Stimulated activated CD8-positive, alpha-beta memory T cell treated with anti-CD3 and anti-CD28 coated beads, Interleukin-2, amount 100 ng/mL, for 48 hours (primary cell): ENCODE measurements at regions not wholly inside any gene's neighbourhood (a gene's known extent, or its start where the extent isn't known, plus 50 kb on each side); places are given as distances from the start of the nearest gene placed in this dataset.

Source experiments
- DNase-seq, 2 donors: peaks; one replicate each; pipeline ENCODE4 v3.0.0-alpha.2; 2020; ENCODE audit warnings: low read depth in 2 of 2

DNA sequence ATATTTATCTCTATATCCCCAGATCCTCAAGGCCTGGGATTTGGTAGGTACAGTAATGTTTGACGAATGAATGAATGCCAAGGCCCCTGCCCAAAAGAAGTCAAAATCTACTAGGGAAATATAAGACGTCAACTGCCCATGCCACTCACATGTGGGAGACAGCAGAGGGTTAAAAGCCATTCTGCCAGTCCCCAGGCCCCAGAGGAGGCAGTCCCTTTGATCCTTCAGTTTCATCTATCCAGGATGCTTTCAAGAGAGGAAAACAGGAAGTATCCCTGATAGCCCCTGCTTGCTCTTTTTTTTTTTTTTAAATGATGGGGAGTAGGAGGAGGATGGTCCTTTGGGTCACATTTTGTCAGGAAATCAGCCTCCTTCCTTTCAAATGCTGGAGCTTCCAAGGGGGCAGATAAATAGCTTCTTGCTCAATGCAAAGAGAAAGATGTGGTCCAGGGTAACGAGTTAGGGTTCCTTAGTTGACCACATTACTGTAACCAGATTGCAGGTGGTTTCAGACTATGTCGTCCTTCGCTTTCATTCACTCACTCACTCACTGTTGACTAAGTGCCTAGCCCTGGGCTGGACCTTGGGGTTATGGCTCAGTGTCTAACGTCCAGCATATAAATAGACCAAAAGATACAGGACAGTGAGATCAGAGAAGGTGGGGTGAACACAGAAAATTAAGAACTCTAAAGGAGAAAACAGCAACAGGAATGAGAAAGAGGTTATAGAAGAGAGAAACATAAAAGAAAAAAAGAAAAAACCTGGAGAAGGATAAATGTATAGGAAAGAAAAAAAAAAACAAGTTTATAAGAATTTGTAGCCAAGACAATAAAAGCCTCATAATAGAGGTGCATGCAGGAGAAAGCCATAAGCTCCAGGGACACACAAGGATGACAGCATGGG is 64.6 kb upstream of the PIM1 start:
- DNase-seq, result no peak

DNA sequence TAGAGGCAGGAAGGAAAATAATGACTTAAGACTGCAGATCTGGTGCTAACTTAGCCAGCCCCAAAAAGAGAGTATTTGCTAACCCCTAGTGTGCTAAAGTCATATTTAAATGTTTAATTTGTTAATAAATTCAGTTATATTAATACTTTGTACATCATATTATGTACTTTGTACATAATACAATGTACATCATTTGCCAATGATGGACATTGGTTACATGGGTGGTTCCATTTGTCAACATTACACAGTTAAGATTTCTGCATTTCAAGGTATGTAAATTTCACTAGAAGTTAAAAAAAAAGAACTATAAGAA is 63.9 kb upstream of the PIM1 start:
- no peak for DNase-seq

DNA sequence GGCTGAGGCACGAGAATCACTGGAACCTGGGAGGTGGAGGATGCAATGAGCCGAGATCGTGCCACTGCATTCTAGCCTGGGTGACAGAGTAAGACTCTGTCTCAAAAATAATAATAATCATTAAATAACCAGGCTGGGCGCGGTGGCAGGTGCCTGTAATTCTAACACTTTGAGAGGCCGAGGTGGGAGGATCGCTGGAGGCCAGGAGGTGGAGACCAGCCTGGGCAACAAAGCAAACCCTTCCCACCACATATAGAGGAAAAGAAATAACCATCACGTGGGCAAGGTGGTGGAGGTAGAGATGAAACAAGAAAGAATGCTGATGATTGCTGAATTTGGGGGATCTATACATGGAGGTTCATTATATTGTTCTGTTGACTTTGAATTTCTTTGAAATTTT is 63.4 kb upstream of the PIM1 start:
- DNase-seq, result no peak

DNA sequence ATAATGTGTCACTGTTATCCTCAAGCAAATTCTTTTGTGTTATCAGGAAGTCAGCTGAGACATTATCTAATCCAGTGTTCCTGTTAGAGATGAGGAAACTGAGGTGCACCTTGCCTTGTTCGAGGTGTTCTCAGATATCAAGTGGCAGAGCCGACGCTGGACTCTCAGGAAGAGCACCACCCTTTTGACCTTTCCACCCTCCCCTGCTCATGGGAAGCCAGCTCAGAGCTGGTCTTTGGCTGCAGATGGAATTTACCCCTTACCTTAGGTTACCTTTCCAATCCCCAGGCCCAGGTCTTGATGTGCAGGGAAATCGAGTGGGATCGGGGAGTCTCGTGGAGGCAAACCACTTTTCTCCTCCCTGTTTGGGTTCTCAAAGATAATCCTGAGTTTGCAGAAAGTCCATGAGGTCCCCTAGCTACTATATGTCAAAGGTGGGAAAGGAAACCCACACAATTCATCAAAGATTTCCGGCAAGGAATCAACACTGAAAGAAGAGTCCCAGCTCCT is 62.9 kb upstream of the PIM1 start:
- no peak for DNase-seq

DNA sequence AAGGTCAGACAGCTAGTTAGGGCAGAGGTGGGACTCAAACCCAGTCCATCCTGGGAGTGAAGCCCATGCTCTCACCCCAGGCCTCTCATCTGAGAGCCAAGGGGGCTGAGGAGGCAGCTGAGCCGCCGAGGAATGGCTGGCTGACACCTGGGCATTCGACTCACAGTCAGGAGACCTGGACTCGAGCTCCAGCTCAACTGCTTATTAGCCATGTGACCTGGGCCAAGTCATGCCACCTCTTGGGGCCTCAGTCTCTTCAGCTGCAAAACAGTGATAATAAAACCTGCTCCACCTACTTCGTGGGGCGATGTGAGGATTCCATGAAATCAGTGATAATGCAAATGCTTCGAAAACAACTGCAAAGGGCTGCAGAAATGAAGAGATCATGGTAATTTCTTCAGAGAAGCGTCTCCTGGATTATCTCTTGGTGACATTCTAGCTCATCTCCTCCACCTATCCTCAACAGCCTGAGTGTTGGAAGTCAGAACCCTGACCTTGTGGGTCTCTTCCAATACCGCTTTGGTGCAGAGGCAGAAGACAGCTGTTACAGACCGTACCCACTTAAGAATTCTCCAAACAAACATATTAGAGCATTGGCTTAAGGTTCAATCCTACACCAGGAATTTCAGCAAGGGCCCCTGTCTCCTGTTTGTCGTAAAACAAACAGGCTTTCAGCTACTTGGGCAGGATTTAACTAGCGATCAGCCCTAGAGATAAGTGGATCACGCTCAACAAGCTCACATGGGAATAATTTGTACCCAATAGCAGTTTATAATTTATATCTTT is 60.0 kb upstream of the PIM1 start:
- DNase-seq, result no peak

DNA sequence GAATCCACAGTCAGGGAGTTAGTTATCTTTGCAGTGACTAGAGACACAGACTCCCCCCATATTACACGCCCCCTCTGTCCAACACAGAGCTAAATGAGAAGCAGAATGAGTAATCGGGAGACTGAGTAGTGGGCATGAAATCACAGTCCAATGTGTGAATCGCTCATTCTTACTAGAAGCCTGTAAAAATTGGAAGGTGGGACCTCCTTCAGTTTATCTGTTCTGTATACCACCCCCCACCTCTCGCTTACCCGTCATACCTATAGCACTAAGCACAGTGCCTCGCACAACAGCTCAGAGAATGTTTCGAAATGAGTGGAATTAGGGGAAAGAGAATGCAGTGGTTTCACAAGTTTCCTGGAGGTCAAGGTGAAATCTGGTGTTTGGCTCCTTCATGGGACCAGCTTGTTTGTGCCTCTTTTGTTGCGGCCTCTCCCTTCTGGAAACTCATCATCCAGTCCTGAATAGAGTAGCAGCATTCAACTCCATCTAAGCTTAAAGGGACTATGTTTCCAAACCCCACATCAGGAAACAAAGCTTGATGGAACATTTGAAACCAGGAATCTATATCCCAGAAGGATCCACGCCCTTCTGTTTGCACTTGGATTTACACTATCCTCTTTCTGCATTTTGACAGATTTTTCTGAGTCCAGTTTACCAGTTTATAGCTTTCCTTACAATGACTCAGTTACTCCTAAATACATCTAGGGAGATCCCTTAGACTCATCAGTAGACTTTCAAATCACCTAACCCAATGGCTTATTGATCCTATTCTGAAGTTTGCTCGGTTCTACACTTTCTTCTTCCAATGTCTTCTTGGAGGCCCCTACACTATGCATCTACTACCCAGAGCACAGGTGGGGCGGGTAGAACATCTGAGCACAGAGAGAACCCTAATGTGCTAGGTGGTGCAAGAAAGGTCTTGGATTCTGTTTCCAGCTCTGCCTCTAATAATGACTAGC is 59.2 kb upstream of the PIM1 start:
- DNase-seq, result no peak

DNA sequence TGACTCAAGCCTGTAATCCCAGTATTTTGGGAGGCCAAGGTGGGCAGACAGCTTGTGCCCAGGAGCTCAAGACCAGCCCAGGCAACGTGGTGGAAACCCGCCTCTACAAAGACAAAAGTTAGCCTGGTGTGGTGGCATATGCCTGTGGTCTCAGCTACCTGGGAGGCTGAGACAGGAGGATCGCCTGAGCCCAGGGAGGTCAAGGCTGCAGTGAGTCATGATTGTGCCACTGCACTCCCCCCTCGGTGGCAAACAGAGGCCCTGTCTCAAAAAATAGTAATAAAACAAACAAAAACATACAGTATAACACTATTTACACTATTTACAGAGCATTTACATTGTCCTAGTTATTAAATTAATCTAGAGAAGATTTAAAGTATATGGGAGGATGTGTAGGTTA is 56.0 kb upstream of the PIM1 start:
- DNase-seq, result no peak

DNA sequence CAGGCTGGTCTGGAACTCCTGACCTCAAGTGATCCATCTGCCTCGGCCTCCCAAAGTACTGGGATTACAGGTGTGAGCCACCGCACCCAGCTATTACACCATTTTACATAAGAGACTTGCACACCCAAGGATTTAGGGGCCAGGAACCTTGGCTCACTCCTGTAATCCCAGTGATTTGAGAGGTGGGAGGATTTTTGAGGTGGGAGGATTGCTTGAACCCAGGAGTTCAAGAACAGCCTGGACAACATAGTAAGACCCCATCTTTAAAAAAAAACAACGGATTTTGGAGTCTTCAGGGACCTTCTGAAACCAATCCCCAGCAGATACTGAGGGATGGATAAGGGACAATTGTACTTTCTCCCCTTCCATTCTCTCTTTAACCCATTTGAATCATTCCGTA is 55.3 kb upstream of the PIM1 start:
- no peak for DNase-seq

DNA sequence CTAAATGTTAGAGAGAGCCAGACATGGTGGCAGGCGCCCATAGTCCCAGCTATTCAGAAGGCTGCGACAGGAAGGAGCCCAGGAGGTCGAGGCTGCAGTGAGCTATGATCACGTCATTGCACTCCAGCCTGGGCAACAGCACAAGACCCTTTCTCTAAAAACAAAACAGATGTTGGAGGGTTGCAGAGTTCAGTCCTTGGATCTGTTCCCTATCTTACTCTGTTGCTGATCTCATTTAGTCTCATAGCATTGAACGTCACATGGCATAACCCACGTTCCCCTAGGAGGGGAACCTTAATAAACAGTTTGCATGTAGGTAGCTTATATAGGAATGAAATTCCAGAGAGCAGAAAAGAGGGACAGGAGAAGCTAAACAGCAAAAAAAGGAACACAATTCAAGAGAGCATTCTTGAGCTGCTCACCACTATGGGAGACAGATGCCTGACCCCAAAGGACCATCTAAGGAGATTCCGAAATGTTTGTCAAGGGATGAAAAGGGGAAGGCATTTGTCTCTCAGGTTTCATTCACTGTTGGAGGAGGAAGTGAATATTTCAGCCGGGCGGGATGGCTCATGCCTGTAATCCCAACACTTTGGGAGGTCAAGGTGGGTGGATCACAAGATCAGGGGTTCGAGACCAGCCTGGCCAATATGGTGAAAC is 54.6 kb upstream of the PIM1 start:
- no peak for DNase-seq

DNA sequence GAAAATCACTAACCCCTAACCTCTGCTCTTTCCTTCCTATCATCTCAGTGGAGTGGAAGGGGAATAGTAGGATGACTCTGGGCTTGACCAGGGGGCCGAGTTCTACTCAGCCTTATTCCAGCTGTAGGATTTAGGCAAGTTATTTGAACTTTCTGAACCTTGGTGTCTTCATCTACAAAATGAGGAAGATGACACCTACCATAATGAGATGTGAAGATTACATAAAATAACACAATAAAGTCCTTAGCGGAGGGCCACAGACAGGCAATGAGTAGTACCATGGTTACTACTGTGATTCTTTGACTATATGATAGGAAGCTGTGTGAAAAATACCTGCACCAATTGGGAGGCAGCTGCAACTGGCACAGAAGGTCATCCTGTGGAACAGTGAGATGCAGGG is 53.6 kb upstream of the PIM1 start:
- DNase-seq, result no peak

DNA sequence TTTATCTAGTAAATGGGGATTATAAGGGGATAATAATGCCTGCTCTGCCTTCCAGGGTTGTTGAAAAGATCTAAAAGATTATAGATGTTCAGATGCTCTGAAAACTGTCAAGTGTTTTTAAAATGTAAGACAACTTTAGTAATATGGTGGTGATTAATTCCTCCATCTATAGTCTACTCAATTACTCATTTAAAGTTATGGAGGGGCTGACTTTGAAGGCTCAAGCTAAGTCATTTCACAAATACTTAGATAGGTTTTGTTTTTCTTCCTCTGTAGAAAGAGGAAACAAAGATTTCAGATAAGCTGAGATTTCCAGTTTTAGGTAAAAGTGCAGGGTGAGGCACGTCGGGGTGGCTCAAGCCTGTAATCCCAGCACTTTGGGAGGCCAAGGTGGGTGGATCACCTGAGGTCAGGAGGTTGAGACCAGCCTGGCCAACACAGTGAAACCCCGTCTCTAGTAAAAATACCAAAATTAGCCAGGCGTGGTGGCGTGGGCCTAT is 50.5 kb upstream of the PIM1 start:
- DNase-seq, result no peak
